ENCODE measurements at regions not wholly inside any gene's neighbourhood (a gene's known extent, or its start where the extent isn't known, plus 50 kb on each side); places are given as distances from the start of the nearest gene placed in this dataset.

DNA sequence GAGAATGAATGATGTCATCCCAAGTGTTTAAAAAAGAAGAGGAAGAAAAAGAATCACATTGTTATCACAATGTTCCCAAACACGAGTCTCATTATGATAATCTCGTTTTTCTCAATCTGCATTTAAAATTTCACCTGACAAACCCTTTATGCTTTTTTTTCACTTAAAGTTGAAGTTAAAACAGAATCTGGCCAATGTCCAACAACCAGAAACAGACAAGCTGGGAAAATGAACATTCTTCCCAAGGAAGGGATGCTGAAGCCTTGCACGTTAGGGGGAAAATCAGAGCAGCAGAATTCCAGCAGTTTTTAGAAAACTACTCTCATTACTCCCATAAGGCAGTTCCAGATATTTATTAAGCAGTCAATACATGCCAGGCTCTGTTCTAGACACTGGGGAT lies 245.3 kb downstream of the TMEM182 start:
- H3K4me2 ChIP-seq (ENCODE audit: extremely low read depth, insufficient read depth, low read length), result no peak overlapping the region
- H4K20me1 ChIP-seq (ENCODE audit: control insufficient read depth, extremely low read depth, insufficient read depth, low read length), result no peaks in the 10 kb centered on the region
- no peak overlapping the region for H2AFZ ChIP-seq (ENCODE audit: low read length)
- H3K79me2 ChIP-seq (ENCODE audit: control insufficient read depth, insufficient read depth, low read length), result no peaks in the 10 kb centered on the region
- no peak overlapping the region for H3K4me3 ChIP-seq (replicated peaks in 1 of 4; ENCODE audit: control extremely low read depth in 1 of 4, insufficient read depth in 1 of 4, low read depth in 3 of 4, low read length in 4 of 4)
- no peaks in the 10 kb centered on the region for H3K4me1 ChIP-seq (ENCODE audit: control insufficient read depth, extremely low read depth, insufficient read depth, low read length)
- H3K27ac ChIP-seq (ENCODE audit: insufficient read depth, low read length), result no peak overlapping the region
- no peak for TF ChIP-seq EZH2 (IDR thresholded peaks at IDR 0.05; ENCODE audit: low read length, missing control alignments)
- TF ChIP-seq, protein P1, sequence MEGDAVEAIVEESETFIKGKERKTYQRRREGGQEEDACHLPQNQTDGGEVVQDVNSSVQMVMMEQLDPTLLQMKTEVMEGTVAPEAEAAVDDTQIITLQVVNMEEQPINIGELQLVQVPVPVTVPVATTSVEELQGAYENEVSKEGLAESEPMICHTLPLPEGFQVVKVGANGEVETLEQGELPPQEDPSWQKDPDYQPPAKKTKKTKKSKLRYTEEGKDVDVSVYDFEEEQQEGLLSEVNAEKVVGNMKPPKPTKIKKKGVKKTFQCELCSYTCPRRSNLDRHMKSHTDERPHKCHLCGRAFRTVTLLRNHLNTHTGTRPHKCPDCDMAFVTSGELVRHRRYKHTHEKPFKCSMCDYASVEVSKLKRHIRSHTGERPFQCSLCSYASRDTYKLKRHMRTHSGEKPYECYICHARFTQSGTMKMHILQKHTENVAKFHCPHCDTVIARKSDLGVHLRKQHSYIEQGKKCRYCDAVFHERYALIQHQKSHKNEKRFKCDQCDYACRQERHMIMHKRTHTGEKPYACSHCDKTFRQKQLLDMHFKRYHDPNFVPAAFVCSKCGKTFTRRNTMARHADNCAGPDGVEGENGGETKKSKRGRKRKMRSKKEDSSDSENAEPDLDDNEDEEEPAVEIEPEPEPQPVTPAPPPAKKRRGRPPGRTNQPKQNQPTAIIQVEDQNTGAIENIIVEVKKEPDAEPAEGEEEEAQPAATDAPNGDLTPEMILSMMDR (conservative IDR thresholded peaks at IDR 0.05 in 1 of 2, IDR thresholded peaks at IDR 0.05 in 1 of 2; ENCODE audit: low read depth in 1 of 2, low read length in 2 of 2), result no peak
- DNase-seq (ENCODE audit: low read depth in 2 of 2), result no peak
- H3K36me3 ChIP-seq (ENCODE audit: control insufficient read depth, insufficient read depth, low read length), result no peaks in the 10 kb centered on the region
- H3K9ac ChIP-seq (ENCODE audit: insufficient read depth, low read length), result no peak overlapping the region
- H3K27me3 ChIP-seq (ENCODE audit: control insufficient read depth, insufficient read depth, low read length), result no peaks in the 10 kb centered on the region
- H3K9me3 ChIP-seq (ENCODE audit: control insufficient read depth, insufficient read depth, low read depth, low read length), result no peaks in the 10 kb centered on the region

DNA sequence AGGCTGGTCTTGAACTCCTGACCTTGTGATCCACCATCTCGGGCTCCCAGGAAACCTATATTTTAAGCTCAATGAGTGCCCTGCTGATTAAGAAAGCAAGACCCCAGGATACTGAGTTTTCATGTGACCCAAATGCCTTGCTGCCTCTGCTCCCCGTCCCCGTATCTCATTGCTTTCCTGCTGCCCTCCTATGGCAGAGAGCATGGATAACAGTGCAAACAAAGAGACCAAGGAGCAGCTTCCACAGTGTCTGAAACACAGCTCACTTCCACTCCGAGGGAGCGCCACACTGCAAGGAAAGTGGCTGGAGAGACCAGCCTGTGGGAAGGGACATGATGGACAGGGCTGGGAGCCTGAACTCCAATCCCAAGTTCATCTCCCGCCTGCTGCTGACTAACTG lies 246.8 kb downstream of the TMEM182 start:
- Histone ChIP-seq H3K79me2 (ENCODE audit: control insufficient read depth, insufficient read depth, low read length) (no peaks in the 10 kb centered on the region), H3K4me2 (ENCODE audit: extremely low read depth, insufficient read depth, low read length) (no peak overlapping the region), H3K4me3 (replicated peaks in 1 of 4; ENCODE audit: control extremely low read depth in 1 of 4, insufficient read depth in 1 of 4, low read depth in 3 of 4, low read length in 4 of 4) (no peak overlapping the region), H3K27ac (ENCODE audit: insufficient read depth, low read length) (no peak overlapping the region), H3K36me3 (ENCODE audit: control insufficient read depth, insufficient read depth, low read length) (no peaks in the 10 kb centered on the region), H2AFZ (ENCODE audit: low read length) (no peak overlapping the region), H3K9me3 (ENCODE audit: control insufficient read depth, insufficient read depth, low read depth, low read length) (no peaks in the 10 kb centered on the region), H3K9ac (ENCODE audit: insufficient read depth, low read length) (no peak overlapping the region), H3K27me3 (ENCODE audit: control insufficient read depth, insufficient read depth, low read length) (no peaks in the 10 kb centered on the region), H4K20me1 (ENCODE audit: control insufficient read depth, extremely low read depth, insufficient read depth, low read length) (no peaks in the 10 kb centered on the region), H3K4me1 (ENCODE audit: control insufficient read depth, extremely low read depth, insufficient read depth, low read length) (no peaks in the 10 kb centered on the region)
- TF ChIP-seq EZH2 (IDR thresholded peaks at IDR 0.05; ENCODE audit: low read length, missing control alignments), result no peak
- TF ChIP-seq, protein P1 (conservative IDR thresholded peaks at IDR 0.05 in 1 of 2, IDR thresholded peaks at IDR 0.05 in 1 of 2; ENCODE audit: low read depth in 1 of 2, low read length in 2 of 2), result no peak
- no peak for DNase-seq (ENCODE audit: low read depth in 2 of 2)

DNA sequence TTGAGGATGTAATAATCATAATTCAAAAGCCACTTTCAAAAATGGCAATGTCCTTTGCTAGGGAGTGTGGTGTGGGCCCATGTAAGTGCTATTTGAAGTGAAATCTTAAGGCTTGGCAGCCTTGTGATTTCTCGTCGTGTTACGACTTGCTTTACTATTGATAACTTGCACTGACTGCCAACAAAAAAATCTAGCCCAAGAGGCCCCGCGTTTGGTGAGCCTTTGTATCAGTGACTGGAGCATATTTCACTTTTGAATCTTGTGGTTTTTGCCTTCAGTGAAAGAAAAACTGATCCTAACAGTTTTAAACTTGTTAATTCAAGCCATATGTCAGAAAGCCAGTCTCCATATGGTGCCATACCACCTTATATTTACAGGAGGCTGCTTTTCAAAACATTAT lies 248.0 kb downstream of the TMEM182 start:
- H2AFZ ChIP-seq (ENCODE audit: low read length), result no peak overlapping the region
- H4K20me1 ChIP-seq (ENCODE audit: control insufficient read depth, extremely low read depth, insufficient read depth, low read length), result no peaks in the 10 kb centered on the region
- H3K27me3 ChIP-seq (ENCODE audit: control insufficient read depth, insufficient read depth, low read length), result no peaks in the 10 kb centered on the region
- no peak overlapping the region for H3K9ac ChIP-seq (ENCODE audit: insufficient read depth, low read length)
- H3K36me3 ChIP-seq (ENCODE audit: control insufficient read depth, insufficient read depth, low read length), result no peaks in the 10 kb centered on the region
- TF ChIP-seq, protein P1 (conservative IDR thresholded peaks at IDR 0.05 in 1 of 2, IDR thresholded peaks at IDR 0.05 in 1 of 2; ENCODE audit: low read depth in 1 of 2, low read length in 2 of 2), result no peak
- no peak for TF ChIP-seq EZH2 (IDR thresholded peaks at IDR 0.05; ENCODE audit: low read length, missing control alignments)
- no peaks in the 10 kb centered on the region for H3K9me3 ChIP-seq (ENCODE audit: control insufficient read depth, insufficient read depth, low read depth, low read length)
- H3K79me2 ChIP-seq (ENCODE audit: control insufficient read depth, insufficient read depth, low read length), result no peaks in the 10 kb centered on the region
- no peaks in the 10 kb centered on the region for H3K4me1 ChIP-seq (ENCODE audit: control insufficient read depth, extremely low read depth, insufficient read depth, low read length)
- DNase-seq (ENCODE audit: low read depth in 2 of 2), result no peak
- no peak overlapping the region for H3K4me2 ChIP-seq (ENCODE audit: extremely low read depth, insufficient read depth, low read length)
- no peak overlapping the region for H3K27ac ChIP-seq (ENCODE audit: insufficient read depth, low read length)
- no peak overlapping the region for H3K4me3 ChIP-seq (replicated peaks in 1 of 4; ENCODE audit: control extremely low read depth in 1 of 4, insufficient read depth in 1 of 4, low read depth in 3 of 4, low read length in 4 of 4)

Data from fibroblast of lung (primary cell).